ENCODE measurements at regions not wholly inside any gene's neighbourhood (a gene's known extent, or its start where the extent isn't known, plus 50 kb on each side); places are given as distances from the start of the nearest gene placed in this dataset.

DNA sequence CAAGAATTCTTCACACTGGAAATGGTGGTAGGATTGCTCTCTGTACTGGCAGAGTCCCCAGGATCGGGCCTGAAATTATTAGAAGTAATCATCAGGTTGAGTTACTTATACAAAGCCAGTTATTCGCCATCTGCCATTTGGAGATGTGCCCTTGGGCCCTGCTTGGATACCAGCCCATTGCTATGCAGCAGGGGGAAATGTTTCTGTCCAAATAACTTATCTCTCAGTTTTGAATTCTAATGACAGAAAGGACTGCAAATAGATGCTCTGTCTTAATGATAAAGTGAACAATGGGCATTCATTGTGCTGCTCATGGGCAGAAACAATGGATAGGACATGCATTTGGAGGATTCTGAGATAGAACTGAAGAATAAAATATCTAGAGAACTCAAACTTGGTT is 139.1 kb upstream of the PELI2 start:
- DNase-seq (ENCODE audit: low spot score) = no peak
- no peak for TF ChIP-seq CTCF (IDR thresholded peaks at IDR 0.05)
- Histone ChIP-seq H3K4me3 (no peak overlapping the region), H3K36me3 (no peaks in the 10 kb centered on the region), H3K4me1 (peaks cover 0 to 16% of the 10 kb centered on the region in 2 donors), H3K27ac (no peak overlapping the region), H3K9me3 (peaks cover 0 to 17% of the 10 kb centered on the region in 2 donors), H3K27me3 (no peaks in the 10 kb centered on the region)

DNA sequence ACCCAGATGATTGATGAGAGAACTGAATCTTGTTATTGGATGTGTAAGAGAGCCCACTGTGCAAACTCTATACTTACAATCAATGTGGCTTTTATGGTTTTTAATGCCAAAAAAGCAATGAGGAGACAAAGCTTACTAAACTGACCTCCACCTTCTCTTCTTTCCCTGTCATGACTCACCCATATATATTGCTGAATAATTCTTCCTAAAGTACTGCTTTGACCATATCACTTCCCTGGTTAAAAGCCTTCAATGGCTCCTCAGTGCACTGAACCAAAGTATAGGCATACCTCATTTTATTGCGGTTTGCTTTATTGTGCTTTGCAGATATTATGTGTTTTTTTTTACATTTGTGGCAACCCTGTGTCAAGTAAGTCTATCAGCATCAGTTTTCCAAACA is 138.4 kb upstream of the PELI2 start:
- no peak for DNase-seq (ENCODE audit: low spot score)
- no peak overlapping the region for H3K4me3 ChIP-seq
- peaks cover 0 to 17% of the 10 kb centered on the region in 2 donors for H3K9me3 ChIP-seq
- no peaks in the 10 kb centered on the region for H3K27me3 ChIP-seq
- peaks cover 0 to 16% of the 10 kb centered on the region in 2 donors for H3K4me1 ChIP-seq
- no peaks in the 10 kb centered on the region for H3K36me3 ChIP-seq
- TF ChIP-seq CTCF (IDR thresholded peaks at IDR 0.05) = no peak
- H3K27ac ChIP-seq = no peak overlapping the region

- no peak overlapping the region for H3K27ac ChIP-seq
- no peaks in the 10 kb centered on the region for H3K36me3 ChIP-seq
- H3K27me3 ChIP-seq = no peaks in the 10 kb centered on the region
- H3K4me1 ChIP-seq = peaks cover 0 to 16% of the 10 kb centered on the region in 2 donors
- H3K4me3 ChIP-seq = no peak overlapping the region
- peaks cover 0 to 17% of the 10 kb centered on the region in 2 donors for H3K9me3 ChIP-seq
- DNase-seq (ENCODE audit: low spot score) = no peak
- TF ChIP-seq CTCF (IDR thresholded peaks at IDR 0.05) = no peak
These were observed 137.2 kb upstream of the PELI2 start for GRCh38 chr14:55980970-55981369.

DNA sequence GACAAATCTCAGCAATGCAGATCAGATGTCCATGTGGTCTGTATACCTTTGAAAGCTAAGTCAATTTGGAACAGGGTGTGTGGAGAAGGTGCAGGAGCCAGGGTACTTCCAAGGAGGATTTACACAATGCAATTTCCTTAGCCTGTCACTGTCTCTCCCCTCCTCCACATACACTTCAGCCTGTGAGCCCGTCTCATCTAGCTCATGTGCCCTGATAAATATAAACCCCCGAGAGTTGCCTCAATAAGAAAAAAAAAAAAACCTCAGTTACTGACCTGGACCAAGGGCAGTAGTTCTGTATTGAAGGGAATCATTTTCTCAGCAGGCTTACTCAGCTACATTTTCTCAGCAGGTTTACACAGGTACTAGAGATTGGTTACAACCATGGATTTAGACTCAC is 132.1 kb upstream of the PELI2 start:
- no peak for TF ChIP-seq CTCF (IDR thresholded peaks at IDR 0.05)
- Histone ChIP-seq H3K4me1 (no peaks in the 10 kb centered on the region), H3K27ac (no peak overlapping the region), H3K27me3 (no peaks in the 10 kb centered on the region), H3K4me3 (no peak overlapping the region), H3K9me3 (peaks cover 0 to 8% of the 10 kb centered on the region in 2 donors), H3K36me3 (no peaks in the 10 kb centered on the region)
- DNase-seq (ENCODE audit: low spot score) = no peak

DNA sequence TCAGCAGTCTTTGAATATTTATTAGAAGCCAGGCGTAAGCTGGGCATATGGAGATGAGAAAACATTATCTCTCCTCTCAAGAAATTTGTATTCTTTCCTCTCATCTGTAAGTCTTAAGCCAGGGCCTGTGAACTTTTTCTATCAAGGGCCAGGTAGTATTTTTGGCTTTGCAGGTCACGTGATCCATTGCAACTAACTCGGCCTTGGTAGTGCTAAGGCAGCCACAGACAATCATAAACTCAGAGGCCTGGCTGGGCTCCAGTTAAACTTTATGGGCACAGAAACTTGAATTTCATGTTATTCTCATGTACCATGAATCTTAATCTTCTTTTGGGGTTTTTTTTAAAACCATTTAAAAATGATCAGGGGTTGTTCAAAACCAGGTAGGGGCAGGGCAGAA is 117.4 kb upstream of the PELI2 start:
- TF ChIP-seq CTCF (IDR thresholded peaks at IDR 0.05) = no peak

DNA sequence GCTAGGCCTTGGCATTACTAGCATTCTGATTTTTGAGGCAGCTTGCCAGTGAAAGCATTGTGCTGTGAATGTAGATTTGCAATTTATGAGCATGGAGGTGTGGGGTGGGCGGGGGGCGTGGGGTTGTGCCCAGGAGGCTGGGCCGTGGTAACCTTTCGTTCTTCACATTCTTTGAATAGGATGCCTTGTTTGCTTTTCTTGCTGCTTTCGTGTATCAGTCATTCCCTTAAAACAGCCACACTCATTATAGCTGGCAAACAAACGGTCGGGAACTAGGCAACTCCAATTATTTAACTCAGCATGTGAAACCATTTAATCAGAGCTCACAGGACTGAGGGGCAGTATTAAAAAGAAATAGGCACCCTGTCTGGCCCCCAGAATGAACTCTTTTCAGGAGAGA is 115.9 kb upstream of the PELI2 start:
- no peaks in the 10 kb centered on the region for H3K36me3 ChIP-seq
- no peaks in the 10 kb centered on the region for H3K27me3 ChIP-seq
- TF ChIP-seq CTCF (IDR thresholded peaks at IDR 0.05) = no peak
- peaks cover 0 to 18% of the 10 kb centered on the region in 2 donors for H3K4me1 ChIP-seq
- no peaks in the 10 kb centered on the region for H3K9me3 ChIP-seq
- no peak for DNase-seq (ENCODE audit: low spot score)
- no peak overlapping the region for H3K4me3 ChIP-seq
- no peak overlapping the region for H3K27ac ChIP-seq

More for the DNA sequence above, 117.4 kb upstream of the PELI2 start:
- Histone ChIP-seq H3K4me1 (peaks cover 0 to 16% of the 10 kb centered on the region in 2 donors), H3K27me3 (no peaks in the 10 kb centered on the region), H3K36me3 (no peaks in the 10 kb centered on the region), H3K9me3 (no peaks in the 10 kb centered on the region), H3K4me3 (no peak overlapping the region), H3K27ac (no peak overlapping the region)
- DNase-seq (ENCODE audit: low spot score) = no peak

All from right atrium auricular region (tissue), 2 donors.